OCI-M1 (cell line): ENCODE measurements at regions not wholly inside any gene's neighbourhood (a gene's known extent, or its start where the extent isn't known, plus 50 kb on each side); places are given as distances from the start of the nearest gene placed in this dataset.
"Not testable (repeated sequence)": the region's sequence is repeated elsewhere in the genome, so short reads cannot be mapped to it uniquely, and the experiment has no call there.

ENCODE experiments used
- DNase-seq: peaks from one replicate; lab custom pipeline; 2025; lab: John Stamatoyannopoulos, UW

DNA sequence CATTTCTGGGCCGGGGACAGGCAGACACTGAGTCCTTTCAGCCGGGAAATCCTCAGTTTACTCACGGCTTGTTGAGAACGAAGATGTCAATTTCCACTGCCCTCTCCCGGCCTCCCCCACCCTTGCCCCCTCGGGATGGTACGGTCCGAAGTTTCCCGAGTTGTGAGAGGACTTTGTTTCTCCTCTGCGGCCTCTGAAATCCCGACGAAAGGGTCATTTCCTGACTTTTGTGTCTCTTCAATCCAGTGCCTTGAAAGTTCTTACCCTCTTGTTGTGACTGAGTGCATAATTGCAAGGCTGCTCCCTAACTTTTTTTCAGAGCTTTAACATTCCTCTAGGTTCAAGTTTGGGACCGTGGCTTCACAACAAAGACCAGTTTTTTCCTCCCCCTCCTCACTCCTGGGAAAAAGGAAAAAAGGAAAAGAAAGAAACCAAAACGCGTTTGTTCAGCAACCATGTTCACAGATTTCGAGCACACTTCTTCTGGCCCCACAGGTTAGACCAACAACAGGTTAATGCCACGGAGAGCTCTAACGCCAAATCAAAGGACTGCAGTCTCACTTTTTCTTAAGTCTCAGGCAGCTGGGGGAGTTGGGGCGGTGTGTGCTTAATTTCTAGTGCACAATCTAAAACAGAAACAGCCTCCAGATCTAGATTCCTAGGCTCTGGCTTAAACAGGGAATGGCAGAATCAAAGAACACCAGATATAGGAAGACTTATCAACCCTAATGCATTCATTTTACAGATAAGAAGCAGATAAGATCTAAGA, 138.9 kb downstream of the TMCO5A start:
- no peak for DNase-seq

GRCh38 chr15:38074029-38074428, 139.6 kb downstream of the TMCO5A start:
- DNase-seq: no peak

DNA sequence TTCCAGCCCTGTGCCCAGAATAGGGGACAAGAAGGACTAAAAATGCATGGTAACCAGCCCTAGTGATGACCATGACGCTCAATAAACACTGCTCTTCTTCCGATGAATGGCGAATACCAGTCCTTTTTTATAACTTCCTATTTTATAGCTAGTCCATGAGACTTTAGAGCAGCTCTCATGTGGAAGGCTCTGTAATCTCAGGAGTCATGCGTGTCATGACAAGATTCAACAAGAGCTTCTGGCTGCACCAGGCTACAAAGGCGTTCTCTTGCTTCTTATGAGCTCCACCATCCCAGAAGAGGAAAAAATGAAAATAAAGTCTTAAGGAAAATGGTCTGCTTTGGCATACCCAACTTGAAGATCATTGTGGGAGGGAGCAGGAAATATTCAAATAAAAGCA, 141.0 kb downstream of the TMCO5A start:
- no peak for DNase-seq

GRCh38 chr15:38076786-38077185, 142.3 kb downstream of the TMCO5A start:
- DNase-seq: no peak

GRCh38 chr15:38079236-38079635, 144.8 kb downstream of the TMCO5A start:
- no peak for DNase-seq

GRCh38 chr15:38080651-38081275, 146.3 kb downstream of the TMCO5A start:
- DNase-seq: peak; percentile 51

DNA sequence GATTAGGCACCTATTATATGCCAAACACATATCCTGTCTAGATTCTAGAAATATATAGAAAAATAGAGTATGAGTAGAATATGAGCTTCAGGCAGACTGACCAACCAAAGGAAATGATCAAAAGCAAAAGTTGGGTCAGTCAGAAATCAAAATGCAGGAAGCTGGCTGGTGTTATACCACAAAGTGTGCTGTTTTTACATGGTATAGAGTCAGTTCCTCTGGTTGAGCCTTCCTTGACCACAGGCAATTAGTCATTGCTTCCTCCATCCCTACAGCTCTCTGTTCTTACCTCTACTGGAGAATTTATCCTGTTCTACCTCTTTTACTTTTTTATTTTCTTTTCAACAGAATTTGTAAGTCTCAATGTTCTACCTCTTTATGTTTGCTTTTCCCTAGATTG, 149.8 kb downstream of the TMCO5A start:
- peak; percentile 15 for DNase-seq

GRCh38 chr15:38085114-38085513, 150.7 kb downstream of the TMCO5A start:
- peak; percentile 39 for DNase-seq

DNA sequence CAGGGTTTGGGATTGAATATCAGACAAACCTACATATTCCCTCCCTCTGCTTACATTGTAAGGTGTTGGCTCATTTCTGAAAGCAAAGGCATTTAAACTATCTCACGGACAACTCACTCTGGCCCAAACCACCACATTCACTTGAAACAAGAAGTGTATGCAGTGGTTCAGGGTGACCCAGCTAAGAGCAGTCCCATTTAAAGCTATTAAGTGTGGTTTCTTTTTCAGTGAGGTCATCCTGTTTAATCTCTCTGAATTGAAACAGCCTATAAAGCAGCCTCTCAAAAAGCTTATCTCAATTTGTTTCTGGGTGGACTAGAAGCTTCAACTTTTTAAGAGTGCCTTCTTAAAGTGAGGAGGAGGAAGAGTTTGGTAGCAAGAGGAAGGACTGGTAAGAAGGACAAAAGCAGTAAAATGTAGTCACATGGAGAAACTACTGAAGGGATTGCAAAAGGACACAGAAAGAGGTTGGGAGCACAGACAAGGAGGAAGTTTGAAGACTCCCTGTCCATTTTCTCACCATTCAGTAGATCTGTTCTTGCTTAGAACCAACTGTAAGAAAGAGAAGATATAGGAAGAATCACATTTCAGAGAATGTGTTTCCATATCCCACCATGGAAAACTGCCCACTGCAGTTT, 151.6 kb downstream of the TMCO5A start:
- DNase-seq: peak; percentile 55

GRCh38 chr15:38086611-38087010, 152.2 kb downstream of the TMCO5A start:
- no peak for DNase-seq

GRCh38 chr15:38088971-38089370, 154.5 kb downstream of the TMCO5A start:
- no peak for DNase-seq

DNA sequence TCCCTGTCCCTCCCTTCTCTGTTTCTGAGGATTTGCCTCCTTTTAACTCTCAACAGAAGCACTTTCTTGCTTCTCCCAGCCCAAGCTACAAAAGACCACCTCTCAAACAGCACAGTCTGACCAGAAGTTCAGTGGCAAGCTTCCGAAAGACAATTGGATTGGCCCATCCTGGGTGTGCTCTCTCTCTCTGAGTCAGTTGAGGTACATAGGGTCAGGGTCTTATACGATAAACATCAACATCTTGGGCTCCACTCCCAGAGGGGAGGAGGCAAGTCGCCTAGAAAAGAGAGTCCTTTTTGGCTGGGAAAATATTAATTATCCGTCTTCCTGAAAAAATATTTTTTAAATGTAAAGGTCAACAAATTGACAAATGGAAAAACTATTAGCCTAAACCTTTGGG, 155.8 kb downstream of the TMCO5A start:
- DNase-seq: no peak

DNA sequence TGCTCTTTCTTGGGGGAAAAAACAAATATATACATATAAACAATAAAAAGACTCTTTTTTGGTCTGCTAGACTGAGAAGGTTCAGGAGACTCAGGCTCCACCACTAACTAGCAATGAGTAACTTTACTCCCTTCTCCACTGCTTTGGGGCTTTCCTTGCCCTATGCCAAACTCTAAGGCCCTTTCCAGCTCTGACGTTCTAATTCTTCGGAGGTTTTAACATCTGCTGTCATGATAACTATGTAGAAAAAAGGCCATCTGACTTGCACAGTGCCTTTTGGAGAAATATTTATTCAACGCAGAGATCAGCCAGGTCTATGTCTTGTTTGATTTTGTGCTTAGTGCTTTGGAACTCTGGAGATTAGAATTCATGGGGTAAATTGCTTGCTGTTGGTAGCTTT, 156.2 kb downstream of the TMCO5A start:
- no peak for DNase-seq

DNA sequence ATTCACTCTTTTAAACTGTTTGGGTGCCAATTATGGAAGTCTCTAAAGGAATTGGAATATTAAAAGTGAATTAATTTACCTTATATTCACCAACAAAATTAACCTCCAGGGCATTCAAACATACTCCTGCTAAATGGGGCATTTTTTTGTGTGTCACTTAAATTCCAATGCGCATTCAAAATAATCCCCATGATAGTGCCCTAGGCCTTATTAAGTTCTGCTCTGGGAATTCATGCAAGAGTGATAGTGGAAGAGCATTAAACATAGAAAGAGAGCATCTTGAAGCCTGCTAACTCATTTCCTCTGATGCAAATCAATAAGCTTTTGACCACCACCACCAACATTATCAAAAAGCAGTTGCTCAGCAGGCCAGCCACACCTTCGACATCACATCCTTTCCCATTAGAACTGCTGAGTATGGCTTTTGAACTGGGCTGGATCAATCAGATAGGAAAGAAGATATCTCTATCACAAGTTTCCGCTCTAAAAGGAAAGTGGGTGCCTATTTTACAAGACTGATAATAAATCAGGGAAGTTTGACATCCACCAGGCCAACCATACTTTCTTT, 156.7 kb downstream of the TMCO5A start:
- DNase-seq: peak; percentile 38

GRCh38 chr15:38093931-38094330, 158.7 kb upstream of the SPRED1 start:
- DNase-seq: no peak

GRCh38 chr15:38102972-38103371, 149.7 kb upstream of the SPRED1 start:
- DNase-seq: no peak

DNA sequence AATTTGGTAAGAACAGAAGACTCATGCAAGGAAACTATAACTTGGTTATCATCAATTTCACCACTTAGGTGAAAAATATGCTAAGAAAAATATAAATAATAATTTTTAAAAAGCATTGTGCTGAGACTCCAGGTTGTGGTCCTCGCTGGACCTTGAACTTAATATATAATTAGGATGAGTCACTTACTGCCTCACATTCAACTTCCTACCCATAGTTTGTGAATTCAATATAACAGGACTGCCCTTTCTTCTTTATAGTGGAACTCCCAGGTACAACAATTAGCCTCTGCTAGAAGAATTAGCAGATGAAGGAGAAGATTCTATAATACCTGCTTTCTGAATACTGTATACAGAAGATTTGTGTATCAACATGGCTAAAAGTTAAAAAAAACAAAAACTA, 149.1 kb upstream of the SPRED1 start:
- no peak for DNase-seq

GRCh38 chr15:38111070-38111469, 141.6 kb upstream of the SPRED1 start:
- peak; percentile 6 for DNase-seq

DNA sequence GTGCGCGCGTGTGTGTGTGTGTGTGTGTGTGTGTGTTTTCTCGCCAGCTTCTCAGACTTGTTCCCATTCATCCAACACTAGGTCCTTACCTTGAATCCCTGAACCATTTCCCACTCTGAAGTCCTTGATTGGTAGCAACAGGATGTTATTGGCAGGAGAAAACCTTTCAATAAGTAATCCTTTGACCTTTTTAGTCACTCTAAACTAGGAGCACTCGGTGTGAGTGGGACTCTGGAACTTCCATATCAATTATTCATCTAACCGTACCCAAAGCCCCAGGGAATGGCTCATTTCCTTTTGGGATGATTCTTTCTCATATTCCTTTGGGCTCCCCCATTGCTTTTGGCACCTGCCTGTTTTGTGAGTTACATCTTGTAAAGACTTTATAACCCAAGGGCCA, 140.2 kb upstream of the SPRED1 start:
- DNase-seq: no peak

DNA sequence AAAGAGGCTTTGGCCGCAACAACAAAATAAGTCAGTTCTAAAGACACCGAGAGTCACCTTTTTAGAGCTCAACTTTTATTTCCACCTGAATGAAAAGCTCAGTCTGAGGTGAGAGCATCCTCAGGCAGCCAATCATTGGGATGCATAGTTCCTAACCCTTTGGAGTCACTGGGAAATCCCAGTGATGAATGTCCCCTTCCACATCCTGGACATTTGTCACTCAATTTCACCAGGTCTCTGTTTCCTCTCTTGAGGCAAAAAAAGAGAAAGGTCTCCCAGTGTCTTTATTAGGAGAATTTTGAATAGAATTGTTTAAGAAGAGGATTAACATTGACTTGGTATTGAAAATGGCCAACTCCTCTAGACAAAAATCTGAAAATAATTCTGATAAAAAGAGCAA, 137.5 kb upstream of the SPRED1 start:
- DNase-seq: no peak

- no peak for DNase-seq
These were observed 134.9 kb upstream of the SPRED1 start for GRCh38 chr15:38117781-38118180.

- DNase-seq: not testable (repeated sequence)
These were observed 132.8 kb upstream of the SPRED1 start for GRCh38 chr15:38119865-38120264.

DNA sequence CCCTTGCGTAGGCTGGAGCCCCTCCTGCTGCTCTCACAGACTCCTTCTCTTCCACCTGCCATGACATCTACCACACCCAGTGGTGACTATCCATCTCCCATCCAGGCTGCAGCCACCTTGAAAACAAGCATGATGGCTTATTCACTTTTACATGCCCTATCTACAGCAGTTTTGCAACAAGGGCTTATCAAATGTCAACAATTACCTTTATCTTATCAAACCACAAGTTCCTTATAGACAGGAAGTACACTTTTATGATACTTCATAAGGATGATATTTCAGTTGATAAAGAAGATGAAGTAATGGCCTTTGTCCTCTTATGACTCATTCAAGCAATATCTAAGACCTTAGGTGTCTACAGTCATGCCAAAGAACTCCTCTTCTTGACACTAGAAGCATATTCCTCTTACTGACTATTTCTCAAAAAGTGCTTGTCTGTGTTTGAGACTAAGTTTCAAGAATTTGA, 125.3 kb upstream of the SPRED1 start:
- peak; percentile 45 for DNase-seq
